IMR-90 (cell line): ENCODE measurements at regions not wholly inside any gene's neighbourhood (a gene's known extent, or its start where the extent isn't known, plus 50 kb on each side); places are given as distances from the start of the nearest gene placed in this dataset.

Experiments
- BHLHE40 ChIP-seq: fragments of 150-350 bp; IDR thresholded peaks from 2 replicates; pipeline ENCODE4 v1.6.1; 2016; ENCODE audit warnings: mild to moderate bottlenecking, low read depth, low read length
- FOS ChIP-seq: fragments of 150-350 bp; IDR thresholded peaks from 2 replicates; pipeline ENCODE4 v1.6.1; 2016; ENCODE audit warnings: low read depth, low read length
- MAZ ChIP-seq: IDR thresholded peaks from 2 replicates; pipeline ENCODE4 v1.6.1; 2012; ENCODE audit warnings: low read depth, mild to moderate bottlenecking, low read length, improper control_type of control experiment, moderate library complexity, borderline replicate concordance
- POLR2A ChIP-seq: IDR thresholded peaks from 2 replicates; pipeline ENCODE4 v1.6.1; 2012; ENCODE audit warnings: mild to moderate bottlenecking, low read depth, low read length
- RAD21 ChIP-seq: IDR thresholded peaks from 2 replicates; pipeline ENCODE4 v1.6.1; 2012; ENCODE audit warnings: low read length, improper control_type of control experiment
- RCOR1 ChIP-seq: IDR thresholded peaks from 2 replicates; pipeline ENCODE4 v1.6.1; 2012; ENCODE audit warnings: mild to moderate bottlenecking, low read length, improper control_type of control experiment; ENCODE audit not compliant: insufficient replicate concordance
- RFX5 ChIP-seq: IDR thresholded peaks from 2 replicates; pipeline ENCODE4 v1.8.0; 2012; ENCODE audit warnings: low read depth, mild to moderate bottlenecking, low read length, moderate library complexity
- SMC3 ChIP-seq: fragments of 150-350 bp; IDR thresholded peaks from 2 replicates; pipeline ENCODE4 v1.6.1; 2016; ENCODE audit warnings: low read depth, mild to moderate bottlenecking, antibody characterized with exemption, low read length, moderate library complexity
- USF2 ChIP-seq: fragments of 150-350 bp; IDR thresholded peaks from 2 replicates; pipeline ENCODE4 v1.6.1; 2017; ENCODE audit warnings: mild to moderate bottlenecking, antibody characterized with exemption, low read length, low read depth
- TF ChIP-seq, protein P1 (sequence below): conservative IDR thresholded peaks from 2 replicates; pipeline ENCODE4 v1.5.1; 2012; ENCODE audit warnings: mild to moderate bottlenecking, low read depth, low read length, improper control_type of control experiment

- TF ChIP-seq RFX5: no peak
- no peak for TF ChIP-seq SMC3
- TF ChIP-seq, protein P1, sequence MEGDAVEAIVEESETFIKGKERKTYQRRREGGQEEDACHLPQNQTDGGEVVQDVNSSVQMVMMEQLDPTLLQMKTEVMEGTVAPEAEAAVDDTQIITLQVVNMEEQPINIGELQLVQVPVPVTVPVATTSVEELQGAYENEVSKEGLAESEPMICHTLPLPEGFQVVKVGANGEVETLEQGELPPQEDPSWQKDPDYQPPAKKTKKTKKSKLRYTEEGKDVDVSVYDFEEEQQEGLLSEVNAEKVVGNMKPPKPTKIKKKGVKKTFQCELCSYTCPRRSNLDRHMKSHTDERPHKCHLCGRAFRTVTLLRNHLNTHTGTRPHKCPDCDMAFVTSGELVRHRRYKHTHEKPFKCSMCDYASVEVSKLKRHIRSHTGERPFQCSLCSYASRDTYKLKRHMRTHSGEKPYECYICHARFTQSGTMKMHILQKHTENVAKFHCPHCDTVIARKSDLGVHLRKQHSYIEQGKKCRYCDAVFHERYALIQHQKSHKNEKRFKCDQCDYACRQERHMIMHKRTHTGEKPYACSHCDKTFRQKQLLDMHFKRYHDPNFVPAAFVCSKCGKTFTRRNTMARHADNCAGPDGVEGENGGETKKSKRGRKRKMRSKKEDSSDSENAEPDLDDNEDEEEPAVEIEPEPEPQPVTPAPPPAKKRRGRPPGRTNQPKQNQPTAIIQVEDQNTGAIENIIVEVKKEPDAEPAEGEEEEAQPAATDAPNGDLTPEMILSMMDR: no peak
- TF ChIP-seq POLR2A: no peak
- no peak for TF ChIP-seq RAD21
- TF ChIP-seq FOS: no peak
- no peak for TF ChIP-seq RCOR1
- no peak for TF ChIP-seq BHLHE40
- no peak for TF ChIP-seq MAZ
- TF ChIP-seq USF2: no peak
These were observed 87.8 kb upstream of the SLC39A10 start for GRCh38 chr2:195569255-195569654.
